Smooth muscle cell (in vitro differentiated cells): ENCODE measurements at regions not wholly inside any gene's neighbourhood (a gene's known extent, or its start where the extent isn't known, plus 50 kb on each side); places are given as distances from the start of the nearest gene placed in this dataset.

ENCODE experiments used
- DNase-seq: peaks from one replicate; lab custom pipeline; 2025; ENCODE audit not compliant: unreplicated experiment; lab: John Stamatoyannopoulos, UW
- H2AFZ ChIP-seq: fragments of 200-600 bp; sonication (generic); 2 replicates; pipeline ENCODE4 v1.6.0; 2016; ENCODE audit warnings: antibody characterized with exemption, low read depth, mild to moderate bottlenecking
- H3F3A ChIP-seq: fragments of 200-600 bp; sonication (generic); 2 replicates; pipeline ENCODE4 v1.6.0; 2017; ENCODE audit warnings: antibody characterized with exemption, low read depth
- H3K27ac ChIP-seq: fragments of 200-600 bp; sonication (generic); 2 replicates; pipeline ENCODE4 v1.5.1; 2016; ENCODE audit warnings: low read depth, mild to moderate bottlenecking
- H3K27me3 ChIP-seq: fragments of 200-600 bp; sonication (generic); 2 replicates; pipeline ENCODE4 v1.6.1; 2016; ENCODE audit warnings: low read depth, mild to moderate bottlenecking
- H3K36me3 ChIP-seq: fragments of 200-600 bp; sonication (generic); 2 replicates; pipeline ENCODE4 v1.5.1; 2016; ENCODE audit warnings: low read depth
- H3K4me1 ChIP-seq: fragments of 200-600 bp; sonication (generic); 2 replicates; pipeline ENCODE4 v1.5.1; 2016; ENCODE audit warnings: low read depth
- H3K4me2 ChIP-seq: fragments of 200-600 bp; sonication (generic); 2 replicates; pipeline ENCODE4 v1.6.0; 2016; ENCODE audit warnings: mild to moderate bottlenecking
- H3K4me3 ChIP-seq: fragments of 200-600 bp; sonication (generic); 2 replicates; pipeline ENCODE4 v1.5.1; 2016; ENCODE audit warnings: mild to moderate bottlenecking
- H3K79me2 ChIP-seq: fragments of 200-600 bp; sonication (generic); 2 replicates; pipeline ENCODE4 v1.6.0; 2016; ENCODE audit warnings: low read depth, mild to moderate bottlenecking
- H3K9ac ChIP-seq: fragments of 200-600 bp; sonication (generic); 2 replicates; pipeline ENCODE4 v1.6.0; 2016; ENCODE audit warnings: low read depth
- H3K9me3 ChIP-seq: fragments of 200-600 bp; sonication (generic); replicated peaks from 2 replicates; pipeline ENCODE4 v1.5.1; 2016; ENCODE audit warnings: low read depth
- H4K20me1 ChIP-seq: fragments of 200-600 bp; sonication (generic); 2 replicates; pipeline ENCODE4 v1.6.0; 2016; ENCODE audit warnings: low read depth
- WGBS: methylation state at CpG from one replicate; pipeline ENCODE4 v1.1.7; 2016; ENCODE audit warnings: low lambda C conversion rate; 5-methylcytosine and 5-hydroxymethylcytosine counted together
- TF ChIP-seq, protein P1 (sequence below): fragments of 200-600 bp; sonication (generic); IDR thresholded peaks from 2 replicates; pipeline ENCODE4 v1.5.1; 2017; ENCODE audit warnings: borderline replicate concordance, mild to moderate bottlenecking, antibody characterized with exemption; ENCODE audit not compliant: insufficient read depth, poor library complexity, severe bottlenecking

DNA sequence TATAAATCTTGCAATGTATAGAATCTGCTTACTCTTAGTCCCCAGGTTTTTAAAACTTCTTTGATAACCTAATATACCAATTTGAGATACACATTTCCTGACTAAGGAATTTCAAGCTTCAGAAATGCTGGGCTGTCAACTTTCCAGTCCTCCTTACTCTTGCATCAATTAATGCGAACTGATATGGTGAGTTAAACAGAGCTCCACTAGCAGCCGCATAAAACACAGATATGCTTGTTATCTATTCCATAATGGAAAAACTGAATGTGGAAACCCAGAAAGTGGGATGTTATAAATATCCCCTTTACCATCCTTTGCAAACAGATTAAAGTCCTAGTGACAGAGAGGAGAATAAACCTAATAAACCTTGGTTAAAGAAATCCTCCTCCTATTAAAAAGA is 1913.7 kb downstream of the STIM2 start:
- Histone ChIP-seq H3K27ac (peak overlapping the region; percentile 11), H3K36me3 (no peaks in the 10 kb centered on the region), H3K9me3 (no peaks in the 10 kb centered on the region), H2AFZ (no peak overlapping the region), H4K20me1 (no peaks in the 10 kb centered on the region), H3K4me1 (no peaks in the 10 kb centered on the region), H3K9ac (no peak overlapping the region), H3F3A (no peaks in the 10 kb centered on the region), H3K79me2 (no peaks in the 10 kb centered on the region), H3K4me3 (no peak overlapping the region), H3K27me3 (no peaks in the 10 kb centered on the region), H3K4me2 (peak overlapping the region; percentile 8)
- WGBS: 9% methylated on average over 2 of the region's 2 CpGs
- no peak for DNase-seq
- TF ChIP-seq, protein P1, sequence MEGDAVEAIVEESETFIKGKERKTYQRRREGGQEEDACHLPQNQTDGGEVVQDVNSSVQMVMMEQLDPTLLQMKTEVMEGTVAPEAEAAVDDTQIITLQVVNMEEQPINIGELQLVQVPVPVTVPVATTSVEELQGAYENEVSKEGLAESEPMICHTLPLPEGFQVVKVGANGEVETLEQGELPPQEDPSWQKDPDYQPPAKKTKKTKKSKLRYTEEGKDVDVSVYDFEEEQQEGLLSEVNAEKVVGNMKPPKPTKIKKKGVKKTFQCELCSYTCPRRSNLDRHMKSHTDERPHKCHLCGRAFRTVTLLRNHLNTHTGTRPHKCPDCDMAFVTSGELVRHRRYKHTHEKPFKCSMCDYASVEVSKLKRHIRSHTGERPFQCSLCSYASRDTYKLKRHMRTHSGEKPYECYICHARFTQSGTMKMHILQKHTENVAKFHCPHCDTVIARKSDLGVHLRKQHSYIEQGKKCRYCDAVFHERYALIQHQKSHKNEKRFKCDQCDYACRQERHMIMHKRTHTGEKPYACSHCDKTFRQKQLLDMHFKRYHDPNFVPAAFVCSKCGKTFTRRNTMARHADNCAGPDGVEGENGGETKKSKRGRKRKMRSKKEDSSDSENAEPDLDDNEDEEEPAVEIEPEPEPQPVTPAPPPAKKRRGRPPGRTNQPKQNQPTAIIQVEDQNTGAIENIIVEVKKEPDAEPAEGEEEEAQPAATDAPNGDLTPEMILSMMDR: no peak

DNA sequence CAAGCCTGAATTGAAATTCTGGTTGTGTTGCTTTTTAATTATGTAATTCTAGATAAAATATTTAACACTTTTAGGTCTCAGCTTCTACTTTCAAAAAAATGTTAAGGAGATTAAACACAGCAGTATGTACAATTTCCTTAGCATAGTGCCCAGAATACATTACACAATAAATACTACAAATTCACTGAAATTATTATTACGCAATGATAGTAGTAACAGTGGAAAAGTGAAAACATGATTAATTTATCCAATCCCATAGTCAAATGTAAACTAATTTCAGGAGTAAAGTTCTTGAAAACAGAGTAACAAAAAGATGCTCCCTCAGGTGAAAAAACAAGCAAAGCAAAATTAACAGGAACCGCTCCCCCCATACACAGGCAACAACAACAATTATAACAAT is 1915.4 kb downstream of the STIM2 start:
- Histone ChIP-seq H3K4me1 (no peaks in the 10 kb centered on the region), H3K4me3 (no peak overlapping the region), H3F3A (no peaks in the 10 kb centered on the region), H3K9me3 (no peaks in the 10 kb centered on the region), H3K79me2 (no peaks in the 10 kb centered on the region), H3K27me3 (no peaks in the 10 kb centered on the region), H3K4me2 (no peak overlapping the region), H3K27ac (no peak overlapping the region), H3K36me3 (no peaks in the 10 kb centered on the region), H4K20me1 (no peaks in the 10 kb centered on the region), H3K9ac (no peak overlapping the region), H2AFZ (no peak overlapping the region)
- DNase-seq: no peak
- 96% methylated on average over 2 of the region's 2 CpGs for WGBS
- TF ChIP-seq, protein P1: no peak

DNA sequence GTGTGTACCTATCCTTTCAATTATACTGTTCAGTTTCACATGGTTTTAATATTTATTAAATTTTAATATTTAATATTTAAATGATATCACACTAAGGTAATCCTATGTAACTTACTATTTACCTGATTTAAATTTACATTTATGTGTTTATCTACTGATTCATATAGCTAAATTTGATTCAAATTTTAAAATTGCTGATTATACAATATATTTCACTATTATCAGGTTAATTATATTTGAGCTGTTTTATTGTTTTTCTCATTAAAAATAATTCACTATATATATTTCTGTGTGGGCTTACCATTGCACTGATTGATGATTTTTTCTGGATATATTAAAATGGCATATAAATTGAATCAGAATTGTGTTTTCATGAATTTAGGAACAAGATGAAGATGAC is 1923.5 kb downstream of the STIM2 start:
- no peak for DNase-seq
- TF ChIP-seq, protein P1: no peak

DNA sequence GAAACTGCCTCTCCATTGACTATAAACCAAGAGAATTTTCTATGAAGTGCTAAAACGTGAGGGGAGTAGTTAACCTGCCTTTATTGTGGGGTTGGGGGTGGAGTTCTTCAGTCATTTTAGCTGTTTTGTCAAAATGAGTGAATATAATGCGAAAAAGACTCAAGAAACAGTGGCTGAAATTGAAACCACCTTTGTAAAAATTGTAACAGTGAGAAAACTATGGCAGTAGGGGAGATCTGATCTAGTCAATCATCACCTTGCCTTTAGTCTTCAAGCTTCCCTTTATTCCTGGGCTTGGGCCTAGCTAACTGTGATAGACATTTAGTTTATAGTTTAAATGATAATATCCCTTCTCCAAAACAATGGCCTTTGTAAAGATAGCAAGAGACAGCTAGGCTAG is 1927.3 kb downstream of the STIM2 start:
- Histone ChIP-seq H3K9ac (no peak overlapping the region), H3K36me3 (no peaks in the 10 kb centered on the region), H3K4me1 (no peaks in the 10 kb centered on the region), H3F3A (no peaks in the 10 kb centered on the region), H3K79me2 (no peaks in the 10 kb centered on the region), H3K27me3 (no peaks in the 10 kb centered on the region), H4K20me1 (no peaks in the 10 kb centered on the region), H2AFZ (peak overlapping the region; percentile 69), H3K9me3 (no peaks in the 10 kb centered on the region), H3K27ac (no peak overlapping the region), H3K4me2 (no peak overlapping the region), H3K4me3 (no peak overlapping the region)
- 81% methylated on average over 2 of the region's 2 CpGs for WGBS
- TF ChIP-seq, protein P1: no peak
- no peak for DNase-seq

More for the DNA sequence above, 1923.5 kb downstream of the STIM2 start:
- H3K9ac ChIP-seq: no peak overlapping the region
- no peaks in the 10 kb centered on the region for H3K9me3 ChIP-seq
- H3K4me1 ChIP-seq: no peaks in the 10 kb centered on the region
- no peaks in the 10 kb centered on the region for H3F3A ChIP-seq
- H3K4me3 ChIP-seq: no peak overlapping the region
- H3K36me3 ChIP-seq: no peaks in the 10 kb centered on the region
- H4K20me1 ChIP-seq: no peaks in the 10 kb centered on the region
- H3K27me3 ChIP-seq: no peaks in the 10 kb centered on the region
- H3K79me2 ChIP-seq: no peaks in the 10 kb centered on the region
- no peak overlapping the region for H3K27ac ChIP-seq
- H2AFZ ChIP-seq: no peak overlapping the region
- H3K4me2 ChIP-seq: no peak overlapping the region
